Muscle of leg (tissue), 3 donors: ENCODE measurements at regions not wholly inside any gene's neighbourhood (a gene's known extent, or its start where the extent isn't known, plus 50 kb on each side); places are given as distances from the start of the nearest gene placed in this dataset.
"Not testable (repeated sequence)": the region's sequence is repeated elsewhere in the genome, so short reads cannot be mapped to it uniquely, and the experiment has no call there.

Source experiments
- DNase-seq: peaks from one replicate; pipeline ENCODE4 v3.0.0; 2013
- H3K27ac ChIP-seq: one replicate; pipeline ENCODE4 v1.5.1; 2013; ENCODE audit warnings: mild to moderate bottlenecking, low read length, control low read depth
- H3K27me3 ChIP-seq: one replicate; pipeline ENCODE4 v1.6.1; 2013; ENCODE audit warnings: low read length; ENCODE audit not compliant: control insufficient read depth, insufficient read depth
- H3K36me3 ChIP-seq: one replicate; pipeline ENCODE4 v1.6.1; 2013; ENCODE audit warnings: low read length; ENCODE audit not compliant: control insufficient read depth, insufficient read depth
- H3K4me1 ChIP-seq: one replicate; pipeline ENCODE4 v1.6.1; 2013; ENCODE audit warnings: low read length; ENCODE audit not compliant: control insufficient read depth, insufficient read depth
- H3K4me3 ChIP-seq: one replicate; pipeline ENCODE4 v1.5.1; 2013; ENCODE audit warnings: low read length, control low read depth
- H3K9me3 ChIP-seq: replicated peaks from 2 replicates; pipeline ENCODE4 v1.6.1; 2013; ENCODE audit warnings: low read depth, low read length; ENCODE audit not compliant: control insufficient read depth
- WGBS: methylation state at CpG from one replicate; pipeline ENCODE4 v1.1.5; 2013; ENCODE audit warnings: missing lambda C conversion rate; ENCODE audit not compliant: insufficient coverage; 5-methylcytosine and 5-hydroxymethylcytosine counted together

DNA sequence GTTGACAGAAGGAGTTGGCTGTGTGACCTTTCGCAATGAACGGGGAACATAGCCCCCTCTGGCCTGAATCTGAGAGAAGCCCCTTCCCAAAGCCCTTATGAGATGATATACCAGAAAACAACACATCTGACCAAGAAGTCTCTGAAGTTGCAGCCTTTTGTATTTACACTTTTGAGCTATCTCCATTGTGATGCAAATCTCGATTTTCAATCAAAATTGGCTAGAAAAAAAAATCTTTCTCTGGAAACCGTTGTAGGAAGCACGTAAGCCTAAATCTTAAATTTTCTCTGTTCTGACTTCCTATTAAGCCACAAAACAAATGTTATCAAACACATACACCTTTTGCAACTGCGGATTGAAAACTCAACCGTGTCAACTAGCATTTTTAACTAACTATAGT is 71.4 kb upstream of the OLIG2 start:
- no peaks in the 10 kb centered on the region for H3K9me3 ChIP-seq

DNA sequence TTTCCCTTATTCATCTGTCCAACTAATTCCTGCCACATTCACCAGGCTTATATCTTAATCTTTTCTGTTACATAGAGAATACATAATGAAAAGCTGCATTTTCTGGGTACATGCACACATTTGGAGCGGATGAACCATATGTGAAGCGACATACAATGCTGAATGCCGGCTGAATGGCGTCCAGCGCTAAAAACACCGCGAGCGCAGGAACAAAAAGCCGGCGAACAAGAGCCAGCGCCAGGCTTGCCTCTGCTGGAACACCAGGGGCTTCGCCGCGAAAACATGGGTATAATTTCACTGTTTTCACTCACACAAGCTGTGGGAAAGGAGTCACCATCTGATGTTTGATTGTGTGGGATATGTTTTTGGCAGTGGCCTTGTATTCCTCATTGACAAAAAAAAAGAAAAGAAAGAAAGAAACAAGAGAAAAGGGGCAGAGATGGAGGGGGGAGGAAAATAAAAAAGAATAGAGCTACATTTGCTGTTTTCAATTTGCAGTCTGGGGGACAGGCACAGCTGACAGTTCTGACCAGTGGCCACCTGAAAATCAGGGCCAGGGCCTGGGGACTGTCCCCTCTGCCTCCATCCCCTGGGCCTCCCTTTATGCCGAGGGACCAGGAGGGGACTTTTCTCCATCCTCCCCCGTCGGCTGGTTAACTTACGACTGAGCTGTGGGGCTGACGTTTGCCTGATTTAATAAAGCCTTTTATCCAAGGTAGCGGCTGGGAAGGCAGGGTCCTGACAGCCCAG is 70.2 kb upstream of the OLIG2 start:
- H3K27me3 ChIP-seq: peaks cover 66% of the 10 kb centered on the region
- no peak overlapping the region for H3K27ac ChIP-seq
- peaks cover 5% of the 10 kb centered on the region for H3K4me1 ChIP-seq
- no peak for DNase-seq
- H3K9me3 ChIP-seq: no peaks in the 10 kb centered on the region
- 33% methylated on average over 20 of the region's 20 CpGs for WGBS
- H3K36me3 ChIP-seq: no peaks in the 10 kb centered on the region
- no peak overlapping the region for H3K4me3 ChIP-seq

More for the DNA sequence above, 71.4 kb upstream of the OLIG2 start:
- Histone ChIP-seq H3K4me3 (no peak overlapping the region), H3K4me1 (peaks cover 5% of the 10 kb centered on the region), H3K27me3 (peaks cover 66% of the 10 kb centered on the region), H3K27ac (no peak overlapping the region), H3K36me3 (no peaks in the 10 kb centered on the region)
- whole genome bisulfite sequencing: 71% methylated on average over 1 of the region's 7 CpGs
- DNase-seq: no peak

- WGBS: 36% methylated on average over 6 of the region's 10 CpGs
- H3K4me1 ChIP-seq: peaks cover 5% of the 10 kb centered on the region
- no peaks in the 10 kb centered on the region for H3K9me3 ChIP-seq
- no peak overlapping the region for H3K27ac ChIP-seq
- DNase-seq: no peak
- no peaks in the 10 kb centered on the region for H3K36me3 ChIP-seq
- no peak overlapping the region for H3K4me3 ChIP-seq
- H3K27me3 ChIP-seq: peaks cover 60% of the 10 kb centered on the region
These were observed 69.6 kb upstream of the OLIG2 start for GRCh38 chr21:32956061-32956656.

DNA sequence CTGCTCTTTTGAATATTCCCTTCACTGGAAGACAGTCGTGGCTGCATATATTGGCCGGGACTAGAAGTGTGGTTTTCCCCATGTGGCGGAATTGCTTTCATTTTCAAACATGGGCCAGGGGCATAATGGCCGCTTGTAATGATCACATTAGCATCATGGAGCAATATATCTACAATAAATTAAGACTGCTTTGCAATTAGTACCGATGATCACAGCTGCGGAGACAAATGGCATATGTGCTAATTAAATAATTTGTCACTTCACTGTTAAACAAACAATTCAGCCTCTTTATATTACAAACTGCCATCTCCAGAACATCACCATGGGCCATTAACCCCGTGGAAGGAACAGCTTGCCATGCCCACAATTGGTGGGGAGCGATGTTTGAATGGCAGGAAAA is 68.2 kb upstream of the OLIG2 start:
- Histone ChIP-seq H3K27me3 (peaks cover 56% of the 10 kb centered on the region), H3K36me3 (no peaks in the 10 kb centered on the region), H3K9me3 (no peaks in the 10 kb centered on the region), H3K4me3 (no peak overlapping the region), H3K4me1 (peaks cover 9% of the 10 kb centered on the region), H3K27ac (no peak overlapping the region)
- DNase-seq: no peak
- WGBS: 59% methylated on average over 2 of the region's 8 CpGs

- no CpG with 5 or more reads among the region's 6 CpGs for WGBS
- peaks cover 55% of the 10 kb centered on the region for H3K27me3 ChIP-seq
- no peak overlapping the region for H3K4me3 ChIP-seq
- no peaks in the 10 kb centered on the region for H3K36me3 ChIP-seq
- no peak overlapping the region for H3K27ac ChIP-seq
- H3K9me3 ChIP-seq: no peaks in the 10 kb centered on the region
- peak; percentile 25 for DNase-seq
- peaks cover 9% of the 10 kb centered on the region for H3K4me1 ChIP-seq
These were observed 67.3 kb upstream of the OLIG2 start for GRCh38 chr21:32958288-32959002.

DNA sequence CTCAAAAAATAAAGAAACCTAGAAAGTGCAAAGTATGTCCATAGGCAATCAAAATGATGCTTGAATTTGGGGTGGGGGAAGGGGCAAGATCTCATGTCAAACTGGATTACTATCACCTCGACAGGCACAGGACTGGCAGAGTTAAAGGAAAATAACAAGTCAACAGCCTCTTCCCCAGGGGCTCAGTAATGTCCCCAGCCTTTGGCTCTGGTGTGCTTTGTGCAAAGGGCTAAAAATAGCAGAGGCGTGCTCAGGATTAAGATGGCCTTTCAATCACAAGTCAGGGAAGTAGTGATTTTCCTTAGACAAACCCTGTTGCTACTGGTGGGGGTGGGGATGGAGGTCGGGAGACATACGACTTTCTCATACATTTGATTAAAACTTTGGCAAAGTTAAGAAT is 63.5 kb upstream of the OLIG2 start:
- no peak overlapping the region for H3K4me3 ChIP-seq
- H3K36me3 ChIP-seq: no peaks in the 10 kb centered on the region
- 20% methylated on average over 1 of the region's 4 CpGs for WGBS
- H3K9me3 ChIP-seq: no peaks in the 10 kb centered on the region
- H3K27ac ChIP-seq: no peak overlapping the region
- no peak for DNase-seq
- peaks cover 38% of the 10 kb centered on the region for H3K27me3 ChIP-seq
- H3K4me1 ChIP-seq: peaks cover 9% of the 10 kb centered on the region

DNA sequence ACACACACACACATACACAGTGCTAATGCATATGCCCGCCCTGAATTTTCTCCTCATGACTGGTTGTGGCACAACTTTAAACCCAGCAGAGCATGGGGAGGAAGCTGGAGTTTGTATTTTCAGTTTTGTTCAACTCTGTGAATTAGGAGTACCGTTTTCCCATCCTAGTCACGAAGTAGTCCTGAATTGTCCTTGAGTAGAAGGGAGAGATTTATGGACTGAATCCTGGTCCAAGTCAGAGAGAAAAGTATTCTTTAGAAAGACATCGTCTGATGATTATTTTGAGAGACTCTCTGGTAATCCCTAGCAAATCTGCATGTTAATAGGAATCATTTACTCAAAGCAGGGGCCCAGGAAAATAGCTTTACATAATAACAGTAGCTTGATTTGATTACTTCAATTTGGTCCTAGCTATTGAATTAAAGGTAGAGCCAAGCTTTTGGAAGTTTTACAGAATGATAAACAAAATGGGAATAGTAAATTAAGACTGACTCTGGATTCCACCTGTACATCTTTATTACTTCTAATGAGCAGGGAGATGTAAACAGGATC is 60.5 kb upstream of the OLIG2 start:
- peaks cover 20% of the 10 kb centered on the region for H3K27me3 ChIP-seq
- 50% methylated on average over 2 of the region's 4 CpGs for WGBS
- no peaks in the 10 kb centered on the region for H3K36me3 ChIP-seq
- H3K27ac ChIP-seq: no peak overlapping the region
- peaks cover 4% of the 10 kb centered on the region for H3K4me1 ChIP-seq
- H3K9me3 ChIP-seq: no peaks in the 10 kb centered on the region
- DNase-seq: no peak
- no peak overlapping the region for H3K4me3 ChIP-seq

GRCh38 chr21:32966120-32966519 is 59.6 kb upstream of the OLIG2 start:
- no peak overlapping the region for H3K4me3 ChIP-seq
- WGBS: 90% methylated on average over 4 of the region's 7 CpGs

GRCh38 chr21:32968103-32968502 is 57.6 kb upstream of the OLIG2 start:
- not testable (repeated sequence) for H3K4me1 ChIP-seq, H3K4me3 ChIP-seq, H3K27ac ChIP-seq, H3K36me3 ChIP-seq, DNase-seq, H3K9me3 ChIP-seq
- H3K27me3 ChIP-seq: peaks cover 18% of the 10 kb centered on the region
- 85% methylated on average over 5 of the region's 8 CpGs for WGBS

More at GRCh38 chr21:32966120-32966519, 59.6 kb upstream of the OLIG2 start:
- Histone ChIP-seq H3K9me3 (no peaks in the 10 kb centered on the region), H3K4me1 (peaks cover 4% of the 10 kb centered on the region), H3K36me3 (no peaks in the 10 kb centered on the region), H3K27me3 (peaks cover 20% of the 10 kb centered on the region), H3K27ac (no peak overlapping the region)
- no peak for DNase-seq

- DNase-seq: no peak
- no peaks in the 10 kb centered on the region for H3K4me1 ChIP-seq
- no peaks in the 10 kb centered on the region for H3K9me3 ChIP-seq
- 64% methylated on average over 2 of the region's 2 CpGs for whole genome bisulfite sequencing
- H3K27ac ChIP-seq: no peak overlapping the region
- H3K27me3 ChIP-seq: peaks cover 30% of the 10 kb centered on the region
- no peak overlapping the region for H3K4me3 ChIP-seq
- H3K36me3 ChIP-seq: no peaks in the 10 kb centered on the region
These were observed 51.1 kb upstream of the OLIG2 start for GRCh38 chr21:32974653-32975052.
